ENCODE measurements at regions not wholly inside any gene's neighbourhood (a gene's known extent, or its start where the extent isn't known, plus 50 kb on each side); places are given as distances from the start of the nearest gene placed in this dataset.
"Not testable (repeated sequence)": the region's sequence is repeated elsewhere in the genome, so short reads cannot be mapped to it uniquely, and the experiment has no call there.

DNA sequence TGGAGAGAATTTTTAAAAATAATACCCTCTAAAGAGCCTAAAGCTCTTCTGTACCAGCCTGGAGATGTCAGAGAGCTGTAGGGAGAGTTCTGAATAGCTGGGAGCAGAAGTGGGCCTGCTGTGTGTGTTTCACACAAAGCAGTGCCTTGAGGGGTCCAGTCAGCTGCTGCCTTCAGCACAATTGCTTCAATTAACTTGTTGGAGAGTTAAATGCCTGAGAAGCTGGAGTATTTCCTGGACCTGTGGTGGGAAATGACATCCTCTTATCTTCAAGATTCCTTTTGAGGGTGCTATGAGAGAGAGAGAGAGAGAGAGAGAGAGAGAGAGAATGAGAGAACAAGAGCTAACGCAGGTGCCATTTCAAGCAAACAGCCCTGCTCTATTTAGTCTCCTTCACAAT, 96.2 kb upstream of the IL1RAPL2 start:
- Histone ChIP-seq H3K9ac (ENCODE audit: insufficient read depth, low read length, poor library complexity, severe bottlenecking) (no peak overlapping the region), H4K20me1 (ENCODE audit: insufficient read depth, low read length) (no peaks in the 10 kb centered on the region), H3K36me3 (replicated peaks in 1 of 2; ENCODE audit: control insufficient read depth in 1 of 2, insufficient read depth in 2 of 2, low read length in 2 of 2) (no peaks in the 10 kb centered on the region), H3K4me1 (ENCODE audit: control insufficient read depth in 1 of 2, insufficient read depth in 2 of 2, low read length in 2 of 2) (no peaks in the 10 kb centered on the region), H2AFZ (ENCODE audit: insufficient read depth, low read depth, low read length, poor library complexity, severe bottlenecking) (no peak overlapping the region), H3K79me2 (ENCODE audit: insufficient read depth, low read length) (no peaks in the 10 kb centered on the region), H3K27me3 (ENCODE audit: control insufficient read depth in 2 of 2, insufficient read depth in 2 of 2, low read length in 2 of 2) (no peaks in the 10 kb centered on the region), H3K4me3 (replicated peaks in 1 of 3; ENCODE audit: low read depth in 2 of 3, low read length in 3 of 3) (no peak overlapping the region), H3K4me2 (replicated peaks; ENCODE audit: extremely low read depth, low read length, poor library complexity, severe bottlenecking) (no peak overlapping the region), H3K9me3 (replicated peaks in 1 of 2; ENCODE audit: control insufficient read depth in 1 of 2, insufficient read depth in 1 of 2, low read length in 2 of 2) (no peaks in the 10 kb centered on the region), H3K27ac (ENCODE audit: low read depth in 1 of 2, low read length in 2 of 2) (no peak overlapping the region)
- H3K36me3 Mint-ChIP-seq, result no peaks in the 10 kb centered on the region
- peaks cover under 1 to 2% (median 2%) of the 10 kb centered on the region in 3 donors for H3K27me3 Mint-ChIP-seq (ENCODE audit: low read depth in 3 of 3)
- no CpG with 5 or more reads among the region's 1 CpG for WGBS (ENCODE audit: insufficient coverage)
- TF ChIP-seq CTCF (IDR thresholded peaks at IDR 0.05), result no peak
- peaks cover 3% of the 10 kb centered on the region for H3K4me1 Mint-ChIP-seq
- no peak overlapping the region for H3K4me3 Mint-ChIP-seq
- peaks cover 0 to 3% (median 0%) of the 10 kb centered on the region in 7 donors for H3K9me3 Mint-ChIP-seq
- DNase-seq, result no peak
- no peak overlapping the region for H3K27ac Mint-ChIP-seq
- intact Hi-C loops (cut with micrococcal nuclease), result no loop called here

GRCh38 chrX:104459796-104460195, 106.2 kb upstream of the IL1RAPL2 start:
- H3K4me2 ChIP-seq (replicated peaks; ENCODE audit: extremely low read depth, low read length, poor library complexity, severe bottlenecking), result no peak overlapping the region
- H4K20me1 ChIP-seq (ENCODE audit: insufficient read depth, low read length), result no peaks in the 10 kb centered on the region
- no peaks in the 10 kb centered on the region for H3K9me3 ChIP-seq (replicated peaks in 1 of 2; ENCODE audit: control insufficient read depth in 1 of 2, insufficient read depth in 1 of 2, low read length in 2 of 2)
- H3K36me3 ChIP-seq (replicated peaks in 1 of 2; ENCODE audit: control insufficient read depth in 1 of 2, insufficient read depth in 2 of 2, low read length in 2 of 2), result no peaks in the 10 kb centered on the region
- no CpG with 5 or more reads among the region's 4 CpGs for WGBS (ENCODE audit: insufficient coverage)
- intact Hi-C loops (cut with micrococcal nuclease), result no loop called here
- Mint-ChIP-seq H3K27ac (no peak overlapping the region), H3K36me3 (no peaks in the 10 kb centered on the region), H3K9me3 (peaks cover 0 to 5% (median 4%) of the 10 kb centered on the region in 7 donors), H3K4me3 (no peak overlapping the region), H3K4me1 (peaks cover 3% of the 10 kb centered on the region), H3K27me3 (ENCODE audit: low read depth in 3 of 3) (peaks cover 0 to 2% (median 0%) of the 10 kb centered on the region in 3 donors)
- H3K4me3 ChIP-seq (replicated peaks in 1 of 3; ENCODE audit: low read depth in 2 of 3, low read length in 3 of 3), result no peak overlapping the region
- no peaks in the 10 kb centered on the region for H3K79me2 ChIP-seq (ENCODE audit: insufficient read depth, low read length)
- no peaks in the 10 kb centered on the region for H3K4me1 ChIP-seq (ENCODE audit: control insufficient read depth in 1 of 2, insufficient read depth in 2 of 2, low read length in 2 of 2)
- no peak for TF ChIP-seq CTCF (IDR thresholded peaks at IDR 0.05)
- DNase-seq, result no peak
- H3K27ac ChIP-seq (ENCODE audit: low read depth in 1 of 2, low read length in 2 of 2), result no peak overlapping the region
- H3K27me3 ChIP-seq (ENCODE audit: control insufficient read depth in 2 of 2, insufficient read depth in 2 of 2, low read length in 2 of 2), result no peaks in the 10 kb centered on the region
- H2AFZ ChIP-seq (ENCODE audit: insufficient read depth, low read depth, low read length, poor library complexity, severe bottlenecking), result no peak overlapping the region
- no peak overlapping the region for H3K9ac ChIP-seq (ENCODE audit: insufficient read depth, low read length, poor library complexity, severe bottlenecking)

- H3K27ac ChIP-seq (ENCODE audit: low read depth in 1 of 2, low read length in 2 of 2); H3K27ac Mint-ChIP-seq; H2AFZ ChIP-seq (ENCODE audit: insufficient read depth, low read depth, low read length, poor library complexity, severe bottlenecking); H3K4me2 ChIP-seq (replicated peaks; ENCODE audit: extremely low read depth, low read length, poor library complexity, severe bottlenecking); H3K9me3 ChIP-seq (replicated peaks in 1 of 2; ENCODE audit: control insufficient read depth in 1 of 2, insufficient read depth in 1 of 2, low read length in 2 of 2); H3K9ac ChIP-seq (ENCODE audit: insufficient read depth, low read length, poor library complexity, severe bottlenecking); H3K4me1 Mint-ChIP-seq; H3K4me3 ChIP-seq (replicated peaks in 1 of 3; ENCODE audit: low read depth in 2 of 3, low read length in 3 of 3); intact Hi-C loops (cut with micrococcal nuclease); H3K36me3 Mint-ChIP-seq; H3K4me1 ChIP-seq (ENCODE audit: control insufficient read depth in 1 of 2, insufficient read depth in 2 of 2, low read length in 2 of 2); DNase-seq; H3K36me3 ChIP-seq (replicated peaks in 1 of 2; ENCODE audit: control insufficient read depth in 1 of 2, insufficient read depth in 2 of 2, low read length in 2 of 2); H3K27me3 ChIP-seq (ENCODE audit: control insufficient read depth in 2 of 2, insufficient read depth in 2 of 2, low read length in 2 of 2); H3K27me3 Mint-ChIP-seq (ENCODE audit: low read depth in 3 of 3); H3K4me3 Mint-ChIP-seq; H3K79me2 ChIP-seq (ENCODE audit: insufficient read depth, low read length); H4K20me1 ChIP-seq (ENCODE audit: insufficient read depth, low read length): not testable (repeated sequence)
- no CpG with 5 or more reads among the region's 2 CpGs for WGBS (ENCODE audit: insufficient coverage)
- peaks cover 0 to 11% (median 4%) of the 10 kb centered on the region in 7 donors for H3K9me3 Mint-ChIP-seq
Observed at GRCh38 chrX:104457130-104457529, 108.9 kb upstream of the IL1RAPL2 start.

Measured in CD14-positive monocyte (primary cell).